Esophagus squamous epithelium (tissue), 5 donors: ENCODE measurements at regions not wholly inside any gene's neighbourhood (a gene's known extent, or its start where the extent isn't known, plus 50 kb on each side); places are given as distances from the start of the nearest gene placed in this dataset.

Experiments
- DNase-seq: peaks from one replicate; lab custom pipeline; 2025; lab: John Stamatoyannopoulos, UW
- H3K27ac ChIP-seq, 4 donors: fragments of 200-600 bp; sonication (generic); one replicate each; pipeline ENCODE4 v1.5.1; 2016 to 2019; ENCODE audit warnings: mild to moderate bottlenecking in 1 of 4
- H3K27me3 ChIP-seq, 4 donors: fragments of 200-600 bp; sonication (generic); 1 replicate in 3 of 4; 2 replicates in 1 of 4; pipeline versions ENCODE4 v1.5.1 to v1.6.0; 2017 to 2021; ENCODE audit warnings: antibody characterized with exemption in 1 of 4
- H3K36me3 ChIP-seq, 3 donors: fragments of 200-600 bp; sonication (generic); one replicate each; pipeline ENCODE4 v1.5.1; 2016 to 2019
- H3K4me1 ChIP-seq, 3 donors: fragments of 200-600 bp; sonication (generic); one replicate each; pipeline ENCODE4 v1.5.1; 2017 to 2019
- H3K4me3 ChIP-seq, 4 donors: fragments of 200-600 bp; sonication (generic); 1 replicate in 3 of 4; 2 replicates in 1 of 4; pipeline ENCODE4 v1.5.1; 2016 to 2019; ENCODE audit warnings: mild to moderate bottlenecking in 2 of 4, moderate library complexity in 1 of 4
- H3K9me3 ChIP-seq, 3 donors: fragments of 200-600 bp; sonication (generic); one replicate each; pipeline ENCODE4 v1.5.1; 2016 to 2019
- POLR2A ChIP-seq, 4 donors: fragments of 450-650 bp; IDR thresholded peaks; one replicate each; pipeline ENCODE4 v1.6.1; 2017; ENCODE audit warnings: antibody characterized with exemption in 4 of 4, mild to moderate bottlenecking in 4 of 4, moderate library complexity in 3 of 4
- WGBS, 2 donors: methylation state at CpG; one replicate each; pipeline ENCODE4 v1.1.5; 2018; 5-methylcytosine and 5-hydroxymethylcytosine counted together
- intact Hi-C: fragments of 100-400 bp; cut with DNase I; formaldehyde crosslinking; loops from one replicate; pipeline ENCODE4 v1.15.0; 2022
- TF ChIP-seq, protein P1 (sequence below), 6 experiments: fragments of 450-650 bp in 4 of 6; fragments of 200-600 bp in 2 of 6; sonication (generic) in 2 of 6; IDR thresholded peaks; one replicate each; pipeline ENCODE4 v1.5.1; 2016 to 2019; ENCODE audit warnings: antibody characterized with exemption in 6 of 6, mild to moderate bottlenecking in 4 of 6, moderate library complexity in 4 of 6
- donor health status: DM: yes; HTN: yes; CAD: no.

DNA sequence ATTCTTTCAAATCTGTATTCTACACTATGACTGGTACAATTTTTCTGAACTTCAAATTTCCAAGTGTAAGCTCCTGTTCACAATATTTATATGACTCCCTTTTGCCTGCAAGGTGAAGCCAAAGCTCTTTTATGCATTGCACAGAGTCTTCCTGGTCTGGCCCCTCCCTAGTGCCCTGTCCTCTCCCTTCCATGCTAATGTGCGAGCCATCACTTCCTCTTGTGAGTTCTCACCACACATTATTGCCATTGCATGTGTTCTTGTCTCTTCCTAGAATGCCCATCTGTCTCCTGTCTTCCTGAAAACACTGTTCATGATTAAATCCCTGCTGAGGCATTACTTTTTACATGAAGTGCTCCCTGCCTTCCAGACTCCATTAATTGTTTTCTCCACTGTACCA is 169.9 kb downstream of the MC4R start:
- no peaks in the 10 kb centered on the region for H3K27me3 ChIP-seq
- no peak overlapping the region for H3K27ac ChIP-seq
- no peak for DNase-seq
- H3K4me1 ChIP-seq: no peaks in the 10 kb centered on the region
- H3K9me3 ChIP-seq: no peaks in the 10 kb centered on the region
- intact Hi-C loops: no loop called here
- H3K36me3 ChIP-seq: no peaks in the 10 kb centered on the region
- WGBS, 2 donors: 50 to 63% methylated on average over 1 of the region's 1 CpG
- TF ChIP-seq, protein P1, sequence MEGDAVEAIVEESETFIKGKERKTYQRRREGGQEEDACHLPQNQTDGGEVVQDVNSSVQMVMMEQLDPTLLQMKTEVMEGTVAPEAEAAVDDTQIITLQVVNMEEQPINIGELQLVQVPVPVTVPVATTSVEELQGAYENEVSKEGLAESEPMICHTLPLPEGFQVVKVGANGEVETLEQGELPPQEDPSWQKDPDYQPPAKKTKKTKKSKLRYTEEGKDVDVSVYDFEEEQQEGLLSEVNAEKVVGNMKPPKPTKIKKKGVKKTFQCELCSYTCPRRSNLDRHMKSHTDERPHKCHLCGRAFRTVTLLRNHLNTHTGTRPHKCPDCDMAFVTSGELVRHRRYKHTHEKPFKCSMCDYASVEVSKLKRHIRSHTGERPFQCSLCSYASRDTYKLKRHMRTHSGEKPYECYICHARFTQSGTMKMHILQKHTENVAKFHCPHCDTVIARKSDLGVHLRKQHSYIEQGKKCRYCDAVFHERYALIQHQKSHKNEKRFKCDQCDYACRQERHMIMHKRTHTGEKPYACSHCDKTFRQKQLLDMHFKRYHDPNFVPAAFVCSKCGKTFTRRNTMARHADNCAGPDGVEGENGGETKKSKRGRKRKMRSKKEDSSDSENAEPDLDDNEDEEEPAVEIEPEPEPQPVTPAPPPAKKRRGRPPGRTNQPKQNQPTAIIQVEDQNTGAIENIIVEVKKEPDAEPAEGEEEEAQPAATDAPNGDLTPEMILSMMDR (IDR thresholded peaks at IDR 0.05): no peak
- no peak for TF ChIP-seq POLR2A (IDR thresholded peaks at IDR 0.05)
- H3K4me3 ChIP-seq: no peak overlapping the region

DNA sequence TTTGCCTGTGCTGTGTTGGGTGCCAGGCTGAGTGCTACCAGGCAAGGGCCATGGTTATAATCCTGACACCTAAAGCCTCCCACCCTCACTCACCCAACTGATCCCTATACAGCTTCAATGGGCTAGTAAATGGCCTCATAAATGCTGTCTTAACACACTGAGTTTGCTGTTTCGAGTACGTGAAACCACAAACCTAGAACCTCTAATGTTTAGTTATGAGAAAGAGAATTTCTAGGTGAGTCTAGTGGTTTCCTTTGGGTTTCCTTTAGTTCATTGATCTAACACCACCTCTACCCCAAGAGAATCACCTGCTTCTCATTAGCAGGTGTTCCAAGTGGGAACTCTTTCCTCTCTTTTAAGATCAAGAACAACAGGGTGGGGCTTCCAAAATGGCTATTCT is 172.0 kb downstream of the MC4R start:
- DNase-seq: no peak
- no peaks in the 10 kb centered on the region for H3K9me3 ChIP-seq
- 75 to 85% methylated on average over 2 of the region's 2 CpGs for WGBS, 2 donors
- intact Hi-C loops: no loop called here
- H3K27me3 ChIP-seq: no peaks in the 10 kb centered on the region
- H3K4me3 ChIP-seq: no peak overlapping the region
- no peaks in the 10 kb centered on the region for H3K4me1 ChIP-seq
- H3K27ac ChIP-seq: no peak overlapping the region
- TF ChIP-seq, protein P1 (IDR thresholded peaks at IDR 0.05): no peak
- TF ChIP-seq POLR2A (IDR thresholded peaks at IDR 0.05): no peak
- no peaks in the 10 kb centered on the region for H3K36me3 ChIP-seq

DNA sequence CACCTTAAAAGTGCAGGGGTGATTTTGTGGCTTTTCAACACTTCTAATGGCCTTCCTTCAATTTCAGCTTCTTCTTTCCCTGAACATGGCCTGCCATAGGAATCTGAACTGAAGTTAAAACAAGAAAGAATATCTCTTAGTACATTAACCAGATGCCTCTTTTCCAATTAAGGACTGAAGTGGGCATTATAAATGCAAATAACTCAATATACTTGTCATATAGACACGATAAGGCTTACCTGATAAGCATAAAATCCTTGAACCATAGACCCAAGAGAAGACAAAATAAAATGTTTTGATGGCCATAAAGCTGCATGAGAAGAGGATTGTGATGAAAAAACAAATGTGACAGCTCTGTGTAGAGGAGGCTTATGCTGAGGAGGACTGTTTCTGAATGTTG is 173.1 kb downstream of the MC4R start:
- Histone ChIP-seq H3K27me3 (no peaks in the 10 kb centered on the region), H3K4me3 (no peak overlapping the region), H3K9me3 (no peaks in the 10 kb centered on the region), H3K36me3 (no peaks in the 10 kb centered on the region), H3K27ac (no peak overlapping the region), H3K4me1 (no peaks in the 10 kb centered on the region)
- DNase-seq: no peak
- 76 to 82% methylated on average over 1 of the region's 1 CpG for WGBS, 2 donors
- no peak for TF ChIP-seq POLR2A (IDR thresholded peaks at IDR 0.05)
- TF ChIP-seq, protein P1 (IDR thresholded peaks at IDR 0.05): no peak
- intact Hi-C loops: no loop called here

DNA sequence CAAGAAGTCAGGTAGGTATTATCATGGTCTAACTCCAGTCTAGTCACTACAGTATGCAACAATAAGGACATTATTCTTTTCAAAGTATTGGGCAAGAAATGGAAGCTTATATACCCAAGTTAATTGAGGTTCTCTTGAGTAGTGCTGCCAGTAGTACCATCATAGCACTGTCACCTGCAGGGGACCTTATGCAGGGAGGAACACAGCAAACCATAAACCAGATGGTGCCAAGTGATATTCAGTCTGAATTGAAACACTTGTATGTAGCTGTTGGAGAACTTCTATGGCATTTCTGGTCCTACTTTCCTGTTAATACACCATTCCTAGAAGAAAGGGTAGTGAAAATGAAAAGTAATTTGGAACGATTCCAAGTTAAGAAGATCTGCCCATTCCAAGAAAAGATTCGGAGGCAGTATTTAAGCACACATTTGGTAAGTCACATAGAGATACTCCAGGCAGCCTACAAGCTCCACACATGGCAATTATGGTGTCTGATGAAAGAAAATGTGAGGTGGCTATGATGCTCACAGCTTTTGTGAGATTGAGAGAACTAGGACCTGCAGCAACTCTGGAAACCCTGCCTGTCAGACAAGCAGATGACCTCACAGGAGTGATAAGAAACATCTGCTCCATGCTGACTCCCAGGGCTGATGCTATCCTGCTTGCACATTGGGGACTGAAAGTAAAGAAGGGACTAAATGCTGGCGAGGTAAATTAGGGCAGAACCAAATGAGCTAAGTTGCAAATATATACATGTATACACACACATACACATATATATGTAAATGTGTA is 174.7 kb downstream of the MC4R start:
- intact Hi-C loops: no loop called here
- H3K36me3 ChIP-seq: no peaks in the 10 kb centered on the region
- WGBS, 2 donors: 61 to 76% methylated on average over 3 of the region's 3 CpGs
- DNase-seq: no peak
- TF ChIP-seq, protein P1 (IDR thresholded peaks at IDR 0.05): no peak
- TF ChIP-seq POLR2A (IDR thresholded peaks at IDR 0.05): no peak
- H3K27ac ChIP-seq: no peak overlapping the region
- H3K9me3 ChIP-seq: no peaks in the 10 kb centered on the region
- no peaks in the 10 kb centered on the region for H3K4me1 ChIP-seq
- H3K4me3 ChIP-seq: no peak overlapping the region
- no peaks in the 10 kb centered on the region for H3K27me3 ChIP-seq

DNA sequence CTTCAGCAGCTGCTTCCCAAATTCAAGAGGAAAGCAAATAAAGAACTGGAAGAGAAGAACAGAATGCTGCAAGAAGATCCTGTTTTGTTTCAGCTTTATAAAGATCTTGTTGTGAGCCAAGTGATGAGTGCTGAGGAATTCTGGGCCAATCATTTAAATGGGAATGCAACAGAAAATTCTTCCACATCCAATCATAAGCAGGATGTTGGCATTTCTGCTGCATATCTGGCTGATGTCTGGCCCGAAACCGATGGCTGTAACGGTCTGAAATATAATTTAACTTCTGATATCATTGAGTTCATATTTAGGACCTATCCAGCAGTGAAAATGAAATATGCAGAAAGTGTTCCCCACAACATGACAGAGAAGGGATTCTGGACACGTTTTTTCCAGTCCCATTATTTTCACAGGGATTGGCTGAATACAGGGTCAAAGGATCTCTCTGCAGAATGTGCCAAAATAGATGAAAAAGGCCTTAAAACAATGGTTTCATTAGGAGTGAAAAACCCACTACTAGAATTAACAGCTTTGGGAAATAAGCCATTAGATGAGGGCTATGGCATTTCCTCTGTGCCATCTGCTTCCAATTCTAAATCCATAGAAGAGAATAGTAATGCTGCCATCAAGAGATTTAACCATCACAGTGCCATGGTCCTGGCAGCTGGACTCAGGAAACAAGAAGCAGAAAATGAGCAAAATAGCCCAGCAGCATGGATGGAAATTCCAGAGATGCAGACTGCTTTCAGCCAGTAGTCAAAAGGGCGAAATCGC is 175.6 kb downstream of the MC4R start:
- Histone ChIP-seq H3K4me3 (no peak overlapping the region), H3K9me3 (no peaks in the 10 kb centered on the region), H3K27ac (no peak overlapping the region), H3K27me3 (no peaks in the 10 kb centered on the region), H3K36me3 (no peaks in the 10 kb centered on the region), H3K4me1 (no peaks in the 10 kb centered on the region)
- DNase-seq: no peak
- no peak for TF ChIP-seq POLR2A (IDR thresholded peaks at IDR 0.05)
- TF ChIP-seq, protein P1 (IDR thresholded peaks at IDR 0.05): no peak
- intact Hi-C loops: no loop called here
- 54 to 71% methylated on average over 6 of the region's 6 CpGs for WGBS, 2 donors
